ENCODE measurements at regions not wholly inside any gene's neighbourhood (a gene's known extent, or its start where the extent isn't known, plus 50 kb on each side); places are given as distances from the start of the nearest gene placed in this dataset.

GRCh38 chr13:57036290-57036689 lies 104.4 kb upstream of the PRR20A start:
- H3K4me3 ChIP-seq (replicated peaks in 1 of 3) = no peak overlapping the region
- no peak overlapping the region for H3K27ac ChIP-seq
- H3K36me3 ChIP-seq = no peaks in the 10 kb centered on the region
- intact Hi-C loops (cut with DNase I) = no loop called here
- TF ChIP-seq POLR2A (IDR thresholded peaks at IDR 0.05) (no peak), CTCF (IDR thresholded peaks at IDR 0.05) (no peak)
- H3K9me3 ChIP-seq = no peaks in the 10 kb centered on the region
- WGBS, 2 donors = 91% methylated on average over 4 of the region's 4 CpGs
- no peaks in the 10 kb centered on the region for H3K27me3 ChIP-seq
- no peaks in the 10 kb centered on the region for H3K4me1 ChIP-seq
- no peak for DNase-seq

- Histone ChIP-seq H3K9me3 (no peaks in the 10 kb centered on the region), H3K4me1 (no peaks in the 10 kb centered on the region), H3K4me3 (replicated peaks in 1 of 3) (no peak overlapping the region), H3K36me3 (no peaks in the 10 kb centered on the region), H3K27ac (no peak overlapping the region), H3K27me3 (no peaks in the 10 kb centered on the region)
- WGBS, 2 donors = 96 to 98% methylated on average over 1 of the region's 1 CpG
- TF ChIP-seq CTCF (IDR thresholded peaks at IDR 0.05) = no peak
- no peak for TF ChIP-seq POLR2A (IDR thresholded peaks at IDR 0.05)
- DNase-seq = no peak
- intact Hi-C loops (cut with DNase I) = no loop called here
These were observed 95.8 kb upstream of the PRR20A start for GRCh38 chr13:57044910-57045309.

GRCh38 chr13:57045826-57046546 lies 94.7 kb upstream of the PRR20A start:
- 51 to 57% methylated on average over 5 of the region's 5 CpGs for WGBS, 2 donors

GRCh38 chr13:57056601-57057180 lies 84.0 kb upstream of the PRR20A start:
- no peak overlapping the region for H3K4me3 ChIP-seq (replicated peaks in 1 of 3)
- no peaks in the 10 kb centered on the region for H3K36me3 ChIP-seq
- intact Hi-C loops (cut with DNase I) = no loop called here
- H3K9me3 ChIP-seq = no peaks in the 10 kb centered on the region
- no peaks in the 10 kb centered on the region for H3K27me3 ChIP-seq
- H3K4me1 ChIP-seq = no peaks in the 10 kb centered on the region
- TF ChIP-seq CTCF (IDR thresholded peaks at IDR 0.05) (no peak), POLR2A (IDR thresholded peaks at IDR 0.05) (no peak)
- H3K27ac ChIP-seq = no peak overlapping the region
- DNase-seq = no peak
- 60 to 69% methylated on average over 5 of the region's 5 CpGs for whole genome bisulfite sequencing, 2 donors

More at GRCh38 chr13:57045826-57046546, 94.7 kb upstream of the PRR20A start:
- no peak for DNase-seq
- intact Hi-C loops (cut with DNase I) = no loop called here
- no peak overlapping the region for H3K4me3 ChIP-seq (replicated peaks in 1 of 3)
- H3K4me1 ChIP-seq = no peaks in the 10 kb centered on the region
- no peaks in the 10 kb centered on the region for H3K9me3 ChIP-seq
- H3K27ac ChIP-seq = no peak overlapping the region
- H3K27me3 ChIP-seq = no peaks in the 10 kb centered on the region
- no peaks in the 10 kb centered on the region for H3K36me3 ChIP-seq
- no peak for TF ChIP-seq POLR2A (IDR thresholded peaks at IDR 0.05)
- TF ChIP-seq CTCF (IDR thresholded peaks at IDR 0.05) = no peak

GRCh38 chr13:57063007-57063406 lies 77.7 kb upstream of the PRR20A start:
- 61 to 62% methylated on average over 5 of the region's 5 CpGs for WGBS, 2 donors
- no peak overlapping the region for H3K27ac ChIP-seq
- no peaks in the 10 kb centered on the region for H3K36me3 ChIP-seq
- peaks cover 4% of the 10 kb centered on the region for H3K9me3 ChIP-seq
- no peak for DNase-seq
- H3K4me1 ChIP-seq = no peaks in the 10 kb centered on the region
- no peaks in the 10 kb centered on the region for H3K27me3 ChIP-seq
- H3K4me3 ChIP-seq (replicated peaks in 1 of 3) = no peak overlapping the region
- intact Hi-C loops (cut with DNase I) = no loop called here
- no peak for TF ChIP-seq POLR2A (IDR thresholded peaks at IDR 0.05)
- no peak for TF ChIP-seq CTCF (IDR thresholded peaks at IDR 0.05)

Data from thyroid gland (tissue), 4 donors.